HepG2 (cell line): ENCODE measurements at regions not wholly inside any gene's neighbourhood (a gene's known extent, or its start where the extent isn't known, plus 50 kb on each side); places are given as distances from the start of the nearest gene placed in this dataset.

Experiments used
- ATAC-seq: fragments of 200-7000 bp; cut with Tn5 transposase; 3 replicates; pipeline ENCODE4 v1.9.1; 2020; ENCODE audit warnings: mild to moderate bottlenecking, moderate library complexity
- BruUV-seq: library from RNA; stranded (reverse); fragments of 400-500 nt; replicated peaks from 2 replicates; lab custom pipeline; 2021; lab: Mats Ljungman, UMichigan
- CTCF ChIA-PET: fragments of 300-600 bp; formaldehyde crosslinking; extraction: SDS; loops from one replicate; lab custom pipeline; 2021; ENCODE audit warnings: low total read pairs, inconsistent platforms, low intra/inter-chr PET ratio; lab: Yijun Ruan, JAX
- POLR2A ChIA-PET: fragments of 350-600 bp; sonication (Branson Sonifier 250); formaldehyde crosslinking; loops from one replicate; lab custom pipeline; 2020; ENCODE audit warnings: antibody characterized with exemption, inconsistent platforms; lab: Yijun Ruan, JAX
- DNase-seq: peaks from one replicate; pipeline ENCODE4 v3.0.0-alpha.2; 2015; ENCODE audit warnings: low spot score
- FAIRE-seq: peaks from 3 replicates; lab custom pipeline; 2011; peaks lifted over from hg19 to GRCh38; lab: Jason Lieb, UNC
- H2AFZ ChIP-seq: one replicate; pipeline ENCODE4 v1.6.1; 2011; ENCODE audit warnings: low read length, inconsistent platforms
- H3K27ac ChIP-seq: fragments of 300-600 bp; 3 replicates; pipeline ENCODE4 v1.8.0; 2011; ENCODE audit warnings: mixed run types, mild to moderate bottlenecking, mixed read lengths, low read length, inconsistent platforms; ENCODE audit not compliant: insufficient read depth; ENCODE audit errors: extremely low read length
- H3K27me3 ChIP-seq, 2 experiments: fragments of 200-600 bp in 1 of 2; 2 replicates in 1 of 2; 3 replicates in 1 of 2; pipeline versions ENCODE4 v1.6.0 to v1.8.0; 2011; ENCODE audit warnings: low read length in 2 of 2, mild to moderate bottlenecking in 2 of 2, moderate library complexity in 2 of 2, inconsistent platforms in 1 of 2; ENCODE audit not compliant: insufficient read depth in 2 of 2, control insufficient read depth in 1 of 2
- H3K36me3 ChIP-seq, 2 experiments: fragments of 200-600 bp in 1 of 2; replicated peaks in 1 of 2; 2 replicates in 1 of 2; 3 replicates in 1 of 2; pipeline versions ENCODE4 v1.5.1 to v1.8.0; 2011; ENCODE audit warnings: low read length in 2 of 2, inconsistent platforms in 1 of 2; ENCODE audit not compliant: insufficient read depth in 2 of 2, control insufficient read depth in 1 of 2
- H3K4me1 ChIP-seq: 2 replicates; pipeline ENCODE4 v1.5.1; 2012; ENCODE audit warnings: low read length, inconsistent platforms; ENCODE audit not compliant: insufficient read depth
- H3K4me2 ChIP-seq: 2 replicates; pipeline ENCODE4 v1.6.0; 2011; ENCODE audit warnings: low read depth, low read length, inconsistent platforms
- H3K4me3 ChIP-seq, 3 experiments: fragments of 200-600 bp in 1 of 3; sonication (generic), shearing (Covaris generic) in 1 of 3; replicated peaks in 1 of 3; 2 replicates each; pipeline ENCODE4 v1.5.1; 2011 to 2016; ENCODE audit warnings: low read length in 3 of 3, inconsistent platforms in 2 of 3, low read depth in 2 of 3, mild to moderate bottlenecking in 2 of 3, control low read depth in 1 of 3, mixed read lengths in 1 of 3; ENCODE audit not compliant: insufficient read depth in 1 of 3
- H3K79me2 ChIP-seq: one replicate; pipeline ENCODE4 v1.6.1; 2011; ENCODE audit warnings: low read length, inconsistent platforms; ENCODE audit not compliant: insufficient read depth
- H3K9ac ChIP-seq: 2 replicates; pipeline ENCODE4 v1.6.0; 2011; ENCODE audit warnings: mild to moderate bottlenecking, low read depth, low read length, inconsistent platforms; ENCODE audit not compliant: insufficient read depth
- H3K9me3 ChIP-seq: 2 replicates; pipeline ENCODE4 v1.5.1; 2012; ENCODE audit warnings: mild to moderate bottlenecking, low read length
- H4K20me1 ChIP-seq: 2 replicates; pipeline ENCODE4 v1.6.0; 2011; ENCODE audit warnings: inconsistent platforms, mild to moderate bottlenecking, low read length, moderate library complexity; ENCODE audit not compliant: insufficient read depth
- CEBPB ChIP-seq: IDR thresholded peaks from 2 replicates; pipeline ENCODE4 v1.6.1; 2011; ENCODE audit warnings: low read depth, low read length, improper control_type of control experiment, borderline replicate concordance
- FOSL1 ChIP-seq: sonication (generic); formaldehyde crosslinking; IDR thresholded peaks from 2 replicates; pipeline ENCODE4 v1.9.0; 2021; ENCODE audit warnings: missing genetic modification reagents, borderline replicate concordance
- HOXA5 ChIP-seq: sonication (generic); formaldehyde crosslinking; IDR thresholded peaks from 2 replicates; pipeline ENCODE4 v1.4.0; 2020; ENCODE audit warnings: missing genetic modification reagents
- KDM5A ChIP-seq: fragments of 200-600 bp; sonication (generic); IDR thresholded peaks from 2 replicates; pipeline ENCODE4 v1.7.0; 2018; ENCODE audit warnings: antibody characterized with exemption, mild to moderate bottlenecking, low read length, borderline replicate concordance
- MAFF ChIP-seq: IDR thresholded peaks from 2 replicates; pipeline ENCODE4 v1.6.1; 2011; ENCODE audit warnings: low read depth, low read length, improper control_type of control experiment
- MXI1 ChIP-seq: IDR thresholded peaks from 3 replicates; pipeline ENCODE4 v1.6.1; 2012; ENCODE audit warnings: low read depth, low read length, inconsistent platforms, borderline replicate concordance
- ZBTB3 ChIP-seq: sonication (generic); formaldehyde crosslinking; IDR thresholded peaks from 2 replicates; pipeline ENCODE4 v1.4.0; 2020; ENCODE audit warnings: low read depth, mild to moderate bottlenecking, moderate library complexity, missing genetic modification reagents, borderline replicate concordance
- ZMAT3 ChIP-seq: sonication (generic); formaldehyde crosslinking; conservative IDR thresholded peaks from 2 replicates; pipeline ENCODE4 v1.7.0; 2021; ENCODE audit warnings: missing genetic modification reagents
- ZNF121 ChIP-seq: sonication (generic); formaldehyde crosslinking; IDR thresholded peaks from 2 replicates; pipeline ENCODE4 v1.5.0; 2020; ENCODE audit warnings: mild to moderate bottlenecking, missing genetic modification reagents
- WGBS: methylation state at CpG from one replicate; pipeline ENCODE4 v1.1.6; 2017; ENCODE audit warnings: low lambda C conversion rate; 5-methylcytosine and 5-hydroxymethylcytosine counted together
- in situ Hi-C: cut with HindIII; loops from 2 replicates; pipeline ENCODE4 v1.10.0; 2017; ENCODE audit warnings: low pct_unique_long_range_greater_than_20kb; ENCODE audit not compliant: extremely low pct_ligation_motif_present
- intact Hi-C: fragments of 100-400 bp; cut with micrococcal nuclease; formaldehyde crosslinking; loops from one replicate; pipeline ENCODE4 v1.10.0; 2022; ENCODE audit not compliant: unreplicated experiment
- TF ChIP-seq, protein P1 (sequence below): IDR thresholded peaks from 2 replicates; pipeline ENCODE4 v1.6.1; 2016; ENCODE audit warnings: missing compliant biosample characterization, missing genetic modification reagents, borderline replicate concordance
- TF ChIP-seq, protein P2 (sequence below): sonication (generic); formaldehyde crosslinking; IDR thresholded peaks from 2 replicates; pipeline ENCODE4 v1.8.1; 2023; ENCODE audit warnings: missing genetic modification reagents, inconsistent platforms, borderline replicate concordance
- TF ChIP-seq, protein P3 (sequence below): sonication (generic); formaldehyde crosslinking; IDR thresholded peaks from 2 replicates; pipeline ENCODE4 v1.8.0; 2022; ENCODE audit warnings: mild to moderate bottlenecking, missing genetic modification reagents
- TF ChIP-seq, protein P4 (sequence below): sonication (generic); formaldehyde crosslinking; IDR thresholded peaks from 2 replicates; pipeline ENCODE4 v1.4.0; 2020; ENCODE audit warnings: mild to moderate bottlenecking, missing genetic modification reagents
- TF ChIP-seq, protein P5 (sequence below): sonication (generic); formaldehyde crosslinking; IDR thresholded peaks from 2 replicates; pipeline ENCODE4 v1.4.0; 2020; ENCODE audit warnings: low read depth, missing genetic modification reagents

DNA sequence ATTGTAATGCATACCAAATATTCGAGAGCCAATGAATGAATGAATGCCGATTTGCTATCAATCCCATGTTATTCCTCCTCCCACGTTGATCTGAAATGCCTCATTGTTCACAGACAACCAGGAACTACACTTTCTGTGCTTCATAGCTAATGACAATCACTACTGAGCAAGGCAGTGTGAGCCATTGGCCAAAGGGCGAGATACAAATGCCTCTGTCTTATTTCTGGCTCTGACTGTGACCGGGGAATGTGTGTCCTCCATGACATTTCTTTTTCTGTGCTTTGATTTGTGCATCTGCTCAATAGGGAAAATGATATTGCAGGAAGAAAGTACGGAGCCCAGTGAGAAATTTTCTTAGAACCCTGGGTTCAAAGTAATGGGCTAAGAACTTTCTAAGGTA, 217.1 kb downstream of the CXCL12 start:
- intact Hi-C loops = no loop called here
- WGBS = 28% methylated on average over 6 of the region's 6 CpGs
- H3K9me3 ChIP-seq = no peaks in the 10 kb centered on the region
- H3K4me2 ChIP-seq = 0 out of 2 replicates have a peak overlapping the region, but pooled peaks have one; percentile 20
- TF ChIP-seq, protein P1, sequence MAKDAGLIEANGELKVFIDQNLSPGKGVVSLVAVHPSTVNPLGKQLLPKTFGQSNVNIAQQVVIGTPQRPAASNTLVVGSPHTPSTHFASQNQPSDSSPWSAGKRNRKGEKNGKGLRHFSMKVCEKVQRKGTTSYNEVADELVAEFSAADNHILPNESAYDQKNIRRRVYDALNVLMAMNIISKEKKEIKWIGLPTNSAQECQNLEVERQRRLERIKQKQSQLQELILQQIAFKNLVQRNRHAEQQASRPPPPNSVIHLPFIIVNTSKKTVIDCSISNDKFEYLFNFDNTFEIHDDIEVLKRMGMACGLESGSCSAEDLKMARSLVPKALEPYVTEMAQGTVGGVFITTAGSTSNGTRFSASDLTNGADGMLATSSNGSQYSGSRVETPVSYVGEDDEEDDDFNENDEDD = no peak
- TF ChIP-seq KDM5A = no peak
- TF ChIP-seq, protein P2, sequence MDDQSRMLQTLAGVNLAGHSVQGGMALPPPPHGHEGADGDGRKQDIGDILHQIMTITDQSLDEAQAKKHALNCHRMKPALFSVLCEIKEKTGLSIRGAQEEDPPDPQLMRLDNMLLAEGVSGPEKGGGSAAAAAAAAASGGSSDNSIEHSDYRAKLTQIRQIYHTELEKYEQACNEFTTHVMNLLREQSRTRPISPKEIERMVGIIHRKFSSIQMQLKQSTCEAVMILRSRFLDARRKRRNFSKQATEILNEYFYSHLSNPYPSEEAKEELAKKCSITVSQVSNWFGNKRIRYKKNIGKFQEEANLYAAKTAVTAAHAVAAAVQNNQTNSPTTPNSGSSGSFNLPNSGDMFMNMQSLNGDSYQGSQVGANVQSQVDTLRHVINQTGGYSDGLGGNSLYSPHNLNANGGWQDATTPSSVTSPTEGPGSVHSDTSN (CRISPR knock-in tag) = no peak
- TF ChIP-seq HOXA5 (CRISPR knock-in tag) = no peak
- TF ChIP-seq, protein P3, sequence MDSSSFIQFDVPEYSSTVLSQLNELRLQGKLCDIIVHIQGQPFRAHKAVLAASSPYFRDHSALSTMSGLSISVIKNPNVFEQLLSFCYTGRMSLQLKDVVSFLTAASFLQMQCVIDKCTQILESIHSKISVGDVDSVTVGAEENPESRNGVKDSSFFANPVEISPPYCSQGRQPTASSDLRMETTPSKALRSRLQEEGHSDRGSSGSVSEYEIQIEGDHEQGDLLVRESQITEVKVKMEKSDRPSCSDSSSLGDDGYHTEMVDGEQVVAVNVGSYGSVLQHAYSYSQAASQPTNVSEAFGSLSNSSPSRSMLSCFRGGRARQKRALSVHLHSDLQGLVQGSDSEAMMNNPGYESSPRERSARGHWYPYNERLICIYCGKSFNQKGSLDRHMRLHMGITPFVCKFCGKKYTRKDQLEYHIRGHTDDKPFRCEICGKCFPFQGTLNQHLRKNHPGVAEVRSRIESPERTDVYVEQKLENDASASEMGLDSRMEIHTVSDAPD (CRISPR knock-in tag) = no peak
- no peak for TF ChIP-seq ZNF121 (CRISPR knock-in tag)
- no peak for TF ChIP-seq CEBPB
- no peak for TF ChIP-seq MAFF
- TF ChIP-seq FOSL1 (CRISPR knock-in tag) = no peak
- TF ChIP-seq, protein P4, sequence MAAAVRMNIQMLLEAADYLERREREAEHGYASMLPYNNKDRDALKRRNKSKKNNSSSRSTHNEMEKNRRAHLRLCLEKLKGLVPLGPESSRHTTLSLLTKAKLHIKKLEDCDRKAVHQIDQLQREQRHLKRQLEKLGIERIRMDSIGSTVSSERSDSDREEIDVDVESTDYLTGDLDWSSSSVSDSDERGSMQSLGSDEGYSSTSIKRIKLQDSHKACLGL (CRISPR knock-in tag) = no peak
- TF ChIP-seq MXI1 = no peak
- TF ChIP-seq ZMAT3 (CRISPR knock-in tag) = no peak
- TF ChIP-seq ZBTB3 (CRISPR knock-in tag) = no peak
- TF ChIP-seq, protein P5, sequence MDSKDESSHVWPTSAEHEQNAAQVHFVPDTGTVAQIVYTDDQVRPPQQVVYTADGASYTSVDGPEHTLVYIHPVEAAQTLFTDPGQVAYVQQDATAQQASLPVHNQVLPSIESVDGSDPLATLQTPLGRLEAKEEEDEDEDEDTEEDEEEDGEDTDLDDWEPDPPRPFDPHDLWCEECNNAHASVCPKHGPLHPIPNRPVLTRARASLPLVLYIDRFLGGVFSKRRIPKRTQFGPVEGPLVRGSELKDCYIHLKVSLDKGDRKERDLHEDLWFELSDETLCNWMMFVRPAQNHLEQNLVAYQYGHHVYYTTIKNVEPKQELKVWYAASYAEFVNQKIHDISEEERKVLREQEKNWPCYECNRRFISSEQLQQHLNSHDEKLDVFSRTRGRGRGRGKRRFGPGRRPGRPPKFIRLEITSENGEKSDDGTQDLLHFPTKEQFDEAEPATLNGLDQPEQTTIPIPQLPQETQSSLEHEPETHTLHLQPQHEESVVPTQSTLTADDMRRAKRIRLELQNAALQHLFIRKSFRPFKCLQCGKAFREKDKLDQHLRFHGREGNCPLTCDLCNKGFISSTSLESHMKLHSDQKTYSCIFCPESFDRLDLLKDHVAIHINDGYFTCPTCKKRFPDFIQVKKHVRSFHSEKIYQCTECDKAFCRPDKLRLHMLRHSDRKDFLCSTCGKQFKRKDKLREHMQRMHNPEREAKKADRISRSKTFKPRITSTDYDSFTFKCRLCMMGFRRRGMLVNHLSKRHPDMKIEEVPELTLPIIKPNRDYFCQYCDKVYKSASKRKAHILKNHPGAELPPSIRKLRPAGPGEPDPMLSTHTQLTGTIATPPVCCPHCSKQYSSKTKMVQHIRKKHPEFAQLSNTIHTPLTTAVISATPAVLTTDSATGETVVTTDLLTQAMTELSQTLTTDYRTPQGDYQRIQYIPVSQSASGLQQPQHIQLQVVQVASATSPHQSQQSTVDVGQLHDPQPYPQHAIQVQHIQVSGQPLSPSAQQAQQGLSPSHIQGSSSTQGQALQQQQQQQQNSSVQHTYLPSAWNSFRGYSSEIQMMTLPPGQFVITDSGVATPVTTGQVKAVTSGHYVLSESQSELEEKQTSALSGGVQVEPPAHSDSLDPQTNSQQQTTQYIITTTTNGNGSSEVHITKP (CRISPR knock-in tag) = no peak
- no peaks in the 10 kb centered on the region for H3K79me2 ChIP-seq
- ATAC-seq = no peak
- DNase-seq = no peak
- no TSS peak for BruUV-seq
- ChIA-PET CTCF (no interaction called here), POLR2A (no interaction called here)
- no peaks in the 10 kb centered on the region for H4K20me1 ChIP-seq
- FAIRE-seq = no peak
- peaks cover 36% of the 10 kb centered on the region for H3K4me1 ChIP-seq
- H2AFZ ChIP-seq = no peak overlapping the region
- no peak overlapping the region for H3K27ac ChIP-seq
- H3K36me3 ChIP-seq = no peaks in the 10 kb centered on the region
- in situ Hi-C loops = no loop called here
- no peak overlapping the region for H3K4me3 ChIP-seq
- no peaks in the 10 kb centered on the region for H3K27me3 ChIP-seq
- H3K9ac ChIP-seq = no peak overlapping the region
